Cardiac fibroblast (primary cell): ENCODE measurements at regions not wholly inside any gene's neighbourhood (a gene's known extent, or its start where the extent isn't known, plus 50 kb on each side); places are given as distances from the start of the nearest gene placed in this dataset.

Source experiments
- DNase-seq, 2 donors: peaks; one replicate each; pipeline versions ENCODE4 v3.0.0 to v3.0.0-alpha.2; 2010; ENCODE audit warnings: low read depth in 2 of 2
- H3K4me3 ChIP-seq, 2 donors: replicated peaks in 1 of 2; 1 replicate in 1 of 2; 2 replicates in 1 of 2; pipeline ENCODE4 v1.5.1; 2011; ENCODE audit warnings: low read depth in 2 of 2, low read length in 2 of 2, mild to moderate bottlenecking in 2 of 2, moderate library complexity in 1 of 2
- TF ChIP-seq, protein P1 (sequence below): IDR thresholded peaks from one replicate; pipeline ENCODE4 v1.5.1; 2011; ENCODE audit warnings: low read depth, mild to moderate bottlenecking, low read length, inconsistent platforms

DNA sequence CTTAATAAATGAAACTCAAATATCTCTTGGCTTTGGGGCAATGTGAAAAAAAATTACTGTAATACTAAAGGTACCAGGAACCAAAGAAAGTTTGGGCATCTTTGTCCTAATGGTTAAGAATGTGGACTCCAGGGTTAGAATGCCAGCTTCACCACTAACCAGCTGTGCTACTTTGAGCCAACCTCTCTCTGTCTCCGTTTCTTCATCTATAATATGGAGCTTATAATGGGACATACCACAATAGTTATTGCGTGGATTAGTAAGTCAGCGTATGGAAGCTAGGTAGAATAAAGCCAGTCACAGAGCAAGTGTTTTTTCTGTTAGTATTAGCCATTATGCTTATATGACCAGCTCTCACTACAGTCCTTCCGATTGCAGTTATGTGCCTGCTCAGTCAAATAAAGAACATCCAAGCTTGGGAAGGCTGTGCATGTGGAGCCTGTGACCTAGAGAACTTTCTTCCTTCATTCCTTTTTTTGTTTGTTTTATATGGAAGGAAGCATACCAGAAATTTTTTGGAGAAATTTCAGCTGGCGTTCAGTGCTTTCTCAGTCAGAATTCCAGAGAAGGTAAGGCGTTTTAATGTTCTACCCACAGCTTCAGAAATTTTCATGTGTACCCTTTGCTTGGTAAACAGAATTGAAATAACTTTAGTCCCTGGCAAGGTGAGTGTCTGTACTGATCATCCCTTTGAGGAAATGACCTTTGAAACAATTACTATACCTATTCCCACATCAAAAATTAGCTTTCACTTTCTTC lies 114.0 kb upstream of the RND3 start:
- DNase-seq, result peak; percentile 53 to 79

DNA sequence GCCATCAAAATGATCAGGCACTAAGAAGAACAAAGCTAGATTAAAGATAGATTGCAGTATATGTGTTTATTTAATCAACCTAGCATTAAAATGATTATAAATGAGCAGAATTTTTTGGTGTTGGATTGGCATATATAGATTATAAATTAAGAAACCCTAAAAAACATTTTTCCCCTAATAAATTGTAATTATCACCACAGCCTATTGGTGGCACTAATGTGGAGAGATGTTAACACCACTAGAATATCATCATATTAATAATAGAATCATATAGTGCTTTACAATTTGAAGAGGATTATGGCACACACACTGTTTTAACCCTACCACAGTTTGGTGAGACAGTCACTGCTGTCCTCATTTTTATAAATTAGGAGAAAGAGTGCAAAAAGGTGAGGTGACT lies 112.4 kb upstream of the RND3 start:
- TF ChIP-seq, protein P1, sequence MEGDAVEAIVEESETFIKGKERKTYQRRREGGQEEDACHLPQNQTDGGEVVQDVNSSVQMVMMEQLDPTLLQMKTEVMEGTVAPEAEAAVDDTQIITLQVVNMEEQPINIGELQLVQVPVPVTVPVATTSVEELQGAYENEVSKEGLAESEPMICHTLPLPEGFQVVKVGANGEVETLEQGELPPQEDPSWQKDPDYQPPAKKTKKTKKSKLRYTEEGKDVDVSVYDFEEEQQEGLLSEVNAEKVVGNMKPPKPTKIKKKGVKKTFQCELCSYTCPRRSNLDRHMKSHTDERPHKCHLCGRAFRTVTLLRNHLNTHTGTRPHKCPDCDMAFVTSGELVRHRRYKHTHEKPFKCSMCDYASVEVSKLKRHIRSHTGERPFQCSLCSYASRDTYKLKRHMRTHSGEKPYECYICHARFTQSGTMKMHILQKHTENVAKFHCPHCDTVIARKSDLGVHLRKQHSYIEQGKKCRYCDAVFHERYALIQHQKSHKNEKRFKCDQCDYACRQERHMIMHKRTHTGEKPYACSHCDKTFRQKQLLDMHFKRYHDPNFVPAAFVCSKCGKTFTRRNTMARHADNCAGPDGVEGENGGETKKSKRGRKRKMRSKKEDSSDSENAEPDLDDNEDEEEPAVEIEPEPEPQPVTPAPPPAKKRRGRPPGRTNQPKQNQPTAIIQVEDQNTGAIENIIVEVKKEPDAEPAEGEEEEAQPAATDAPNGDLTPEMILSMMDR, result peak; percentile 14
- DNase-seq, result no peak
- H3K4me3 ChIP-seq, result no peak overlapping the region

More for the DNA sequence above, 114.0 kb upstream of the RND3 start:
- TF ChIP-seq, protein P1, result no peak
- H3K4me3 ChIP-seq, result no peak overlapping the region

DNA sequence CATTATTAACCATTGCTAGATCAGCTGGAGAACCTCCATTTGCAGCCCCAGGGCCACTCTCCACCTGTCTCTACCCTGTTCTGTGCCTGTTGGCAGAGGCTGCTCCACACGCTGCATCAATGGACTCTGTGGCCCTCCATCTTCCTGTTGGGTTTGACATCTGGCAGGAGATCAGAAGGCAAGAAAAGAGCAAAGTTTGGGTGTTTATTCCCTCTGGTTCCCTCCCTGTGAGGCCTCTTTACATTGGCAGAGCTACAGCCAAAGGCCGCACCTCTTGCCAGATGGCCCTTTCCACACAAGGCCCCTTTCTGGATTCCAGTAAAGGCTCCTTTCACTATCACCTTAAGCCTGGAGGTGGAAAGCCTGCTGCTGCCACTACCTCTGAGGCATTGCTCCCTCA lies 110.9 kb upstream of the RND3 start:
- DNase-seq, result peak in 1 of 2 donors; percentile 36
- no peak overlapping the region for H3K4me3 ChIP-seq
- TF ChIP-seq, protein P1, result no peak

DNA sequence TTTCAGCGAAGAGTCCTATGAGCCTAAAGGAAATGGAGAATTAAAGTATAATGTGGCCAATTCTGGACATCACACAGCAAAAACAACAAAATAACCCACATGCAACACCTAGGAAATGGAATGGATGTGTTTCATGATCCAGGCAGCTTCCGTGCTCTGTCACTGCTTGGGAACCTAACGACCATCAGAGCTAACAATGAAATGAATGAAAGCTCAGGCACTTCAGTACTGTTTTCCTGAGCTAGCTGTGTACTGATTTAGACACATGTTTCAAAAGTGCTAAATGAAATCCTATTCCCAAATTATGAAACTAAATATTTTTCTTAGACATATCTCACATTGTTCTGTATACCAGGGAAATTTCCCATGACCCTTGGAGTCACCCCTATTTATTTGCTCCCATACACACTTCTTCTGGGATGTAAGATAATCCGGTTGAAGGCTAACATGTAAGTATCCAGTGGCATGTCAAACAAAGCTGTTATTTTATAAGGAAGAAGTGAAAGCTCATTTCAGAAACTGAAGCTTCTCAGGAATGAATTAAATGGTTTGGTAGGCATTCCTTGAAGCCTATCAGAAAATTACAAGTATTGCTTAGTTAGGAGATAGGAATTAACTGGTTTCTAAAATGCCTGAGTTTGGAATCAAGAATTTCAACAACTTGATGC lies 108.5 kb upstream of the RND3 start:
- H3K4me3 ChIP-seq, result no peak overlapping the region
- TF ChIP-seq, protein P1, result no peak
- peak; percentile 49 to 64 for DNase-seq

DNA sequence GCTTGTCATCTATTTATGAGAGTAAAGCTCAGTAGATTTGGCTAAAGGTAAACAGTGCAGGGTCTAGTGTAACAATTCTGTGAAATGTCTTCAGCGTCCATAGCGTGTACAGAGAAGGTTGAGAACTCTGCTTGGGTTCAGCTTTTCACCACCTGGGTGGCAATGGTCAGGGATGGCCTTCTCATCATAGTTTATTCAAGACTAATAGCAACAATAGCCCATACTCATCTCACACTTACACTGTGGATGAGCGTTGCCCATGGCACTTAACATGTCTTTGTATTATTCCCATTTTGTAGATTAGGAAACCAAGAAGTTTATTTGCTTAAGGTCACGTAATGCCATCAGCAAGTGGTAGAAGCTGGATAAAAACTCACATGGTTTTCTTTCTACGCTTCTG lies 106.8 kb upstream of the RND3 start:
- H3K4me3 ChIP-seq, result no peak overlapping the region
- TF ChIP-seq, protein P1, result no peak
- no peak for DNase-seq

DNA sequence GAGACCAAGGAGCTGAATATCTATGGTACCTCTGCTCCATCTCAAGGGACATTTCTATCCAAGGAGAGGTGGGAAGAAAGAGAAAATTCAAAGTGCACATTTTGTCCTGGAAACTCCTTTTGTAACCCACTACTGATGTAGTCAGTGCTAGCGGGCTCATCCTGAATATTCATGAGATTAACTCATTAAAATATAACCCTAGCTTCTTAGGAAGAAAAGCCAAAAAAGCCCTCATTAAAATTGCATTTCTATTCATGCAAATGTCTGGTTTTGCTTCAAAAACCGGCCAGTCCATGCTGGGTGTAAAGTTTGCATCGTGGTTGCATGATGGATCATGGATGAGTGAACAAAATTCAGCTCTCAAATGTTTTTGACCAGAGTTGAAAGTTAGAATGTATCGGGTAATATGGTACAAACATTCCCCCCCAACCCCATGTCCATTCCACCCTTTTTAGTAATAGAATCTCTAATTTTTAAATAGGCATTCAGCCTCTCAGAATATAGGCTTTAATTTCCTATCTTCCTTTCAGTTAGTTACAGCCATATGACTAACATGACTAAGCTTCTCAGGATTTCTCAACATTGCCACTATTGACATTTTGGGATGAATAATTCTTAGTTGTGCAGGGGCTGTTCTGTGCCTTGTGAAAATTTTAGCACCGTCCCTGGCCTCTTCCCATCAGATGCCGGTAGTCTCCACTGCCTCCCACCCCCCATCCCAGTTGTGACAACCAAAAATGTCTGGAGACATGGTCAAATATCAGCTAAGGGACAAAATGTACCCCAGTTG lies 104.2 kb upstream of the RND3 start:
- peak; percentile 52 to 76 for DNase-seq
- H3K4me3 ChIP-seq, result no peak overlapping the region
- TF ChIP-seq, protein P1, result no peak
